ENCODE measurements at regions not wholly inside any gene's neighbourhood (a gene's known extent, or its start where the extent isn't known, plus 50 kb on each side); places are given as distances from the start of the nearest gene placed in this dataset.

GRCh38 chr2:193985272-193985671 lies 1671.8 kb upstream of the SLC39A10 start:
- Histone ChIP-seq H3K27ac (ENCODE audit: extremely low read length, insufficient read depth, low read length) (no peak overlapping the region), H2AFZ (ENCODE audit: low read length) (no peak overlapping the region), H3K4me1 (ENCODE audit: insufficient read depth, low read length) (no peaks in the 10 kb centered on the region), H3K4me3 (replicated peaks in 1 of 3; ENCODE audit: insufficient read depth in 1 of 3, low read depth in 2 of 3, low read length in 3 of 3) (no peak overlapping the region), H3K36me3 (replicated peaks in 1 of 2; ENCODE audit: control insufficient read depth in 1 of 2, insufficient read depth in 2 of 2, low read length in 2 of 2) (no peaks in the 10 kb centered on the region), H3K9ac (ENCODE audit: insufficient read depth, low read depth, low read length) (no peak overlapping the region), H3K27me3 (ENCODE audit: control insufficient read depth in 1 of 2, insufficient read depth in 2 of 2, low read length in 2 of 2) (no peaks in the 10 kb centered on the region), H4K20me1 (ENCODE audit: insufficient read depth, low read length) (no peaks in the 10 kb centered on the region), H3K4me2 (ENCODE audit: low read depth, low read length) (no peak overlapping the region), H3K9me3 (ENCODE audit: low read length) (no peaks in the 10 kb centered on the region), H3K79me2 (ENCODE audit: insufficient read depth, low read length) (no peaks in the 10 kb centered on the region)
- CTCF ChIA-PET (ENCODE audit: low intra/inter-chr PET ratio, low total read pairs) = no interaction called here
- no peak for TF ChIP-seq FOXA1 (IDR thresholded peaks at IDR 0.05)
- no peak for TF ChIP-seq FOXA1 (CRISPR knock-in tag; IDR thresholded peaks at IDR 0.05)
- no peak for TF ChIP-seq RFX5 (IDR thresholded peaks at IDR 0.05; ENCODE audit: low read depth, low read length)
- no peak for TF ChIP-seq CEBPZ (IDR thresholded peaks at IDR 0.05; ENCODE audit: low read length)
- no peak for TF ChIP-seq ZNF275 (CRISPR knock-in tag; IDR thresholded peaks at IDR 0.05; ENCODE audit: borderline replicate concordance)
- TF ChIP-seq ZNF550 (CRISPR knock-in tag; IDR thresholded peaks at IDR 0.05; ENCODE audit: borderline replicate concordance) = no peak
- no peak for TF ChIP-seq ZBTB8A (CRISPR knock-in tag; IDR thresholded peaks at IDR 0.05; ENCODE audit: borderline replicate concordance, low read depth)
- TF ChIP-seq PBX3 (CRISPR knock-in tag; IDR thresholded peaks at IDR 0.05; ENCODE audit: borderline replicate concordance) = no peak
- TF ChIP-seq NR1H2 (CRISPR knock-in tag; IDR thresholded peaks at IDR 0.05; ENCODE audit: borderline replicate concordance, low read depth) = no peak
- no peak for TF ChIP-seq E2F1 (CRISPR knock-in tag; IDR thresholded peaks at IDR 0.05)
- no peak for TF ChIP-seq KLF16 (CRISPR knock-in tag; IDR thresholded peaks at IDR 0.05)
- no peak for TF ChIP-seq TOPORS (CRISPR knock-in tag; IDR thresholded peaks at IDR 0.05)
- no peak for TF ChIP-seq ARID2 (CRISPR knock-in tag; IDR thresholded peaks at IDR 0.05; ENCODE audit: borderline replicate concordance)
- TF ChIP-seq RBFOX2 (IDR thresholded peaks at IDR 0.05; ENCODE audit: low read depth, low read length) = no peak
- TF ChIP-seq FOSL2 (CRISPR knock-in tag; IDR thresholded peaks at IDR 0.05) = no peak
- TF ChIP-seq SKI (IDR thresholded peaks at IDR 0.05; ENCODE audit: partially characterized antibody) = no peak
- no peak for TF ChIP-seq KLF11 (CRISPR knock-in tag; IDR thresholded peaks at IDR 0.05)
- no peak for TF ChIP-seq TBX2 (CRISPR knock-in tag; IDR thresholded peaks at IDR 0.05; ENCODE audit: borderline replicate concordance)
- intact Hi-C loops (cut with micrococcal nuclease; ENCODE audit: unreplicated experiment) = no loop called here
- 0% methylated on average over 2 of the region's 2 CpGs for WGBS (ENCODE audit: low lambda C conversion rate)
- no TSS peak for BruUV-seq (replicated peaks)
- DNase-seq (ENCODE audit: low spot score) (no peak), ATAC-seq (no peak), FAIRE-seq (no peak)
- POLR2A ChIA-PET = no interaction called here
- in situ Hi-C loops (cut with HindIII; ENCODE audit: extremely low pct_ligation_motif_present, low pct_unique_long_range_greater_than_20kb) = no loop called here
